ENCODE measurements at regions not wholly inside any gene's neighbourhood (a gene's known extent, or its start where the extent isn't known, plus 50 kb on each side); places are given as distances from the start of the nearest gene placed in this dataset.

DNA sequence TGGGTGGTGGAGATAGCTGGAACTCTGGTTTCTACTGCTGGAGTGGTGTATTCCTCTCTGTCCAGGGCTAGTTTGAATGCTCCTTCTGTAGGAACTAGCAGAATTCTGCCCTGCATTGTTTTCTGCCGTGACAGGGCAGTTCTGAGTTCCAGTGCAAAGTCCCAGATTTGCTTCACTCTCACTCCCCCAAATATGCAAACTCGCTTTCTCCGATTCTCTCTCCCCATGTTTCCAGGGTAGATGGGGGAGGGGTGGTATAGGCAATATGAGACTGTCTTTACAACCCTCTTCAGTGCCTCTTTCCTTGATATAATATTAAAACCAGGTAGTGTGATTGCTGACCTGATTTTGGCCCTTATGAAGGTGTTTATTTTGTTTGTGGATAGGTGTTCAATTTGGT is 693.3 kb upstream of the GRM3 start:
- CTCF ChIA-PET, result no interaction called here
- Histone ChIP-seq H3K4me3 (no peak overlapping the region), H3K9me3 (no peaks in the 10 kb centered on the region), H3K4me2 (no peak overlapping the region), H3K4me1 (no peaks in the 10 kb centered on the region), H3K27ac (no peak overlapping the region)
- POLR2A ChIA-PET, result no interaction called here
- 17% methylated on average over 3 of the region's 3 CpGs for WGBS (ENCODE audit: missing lambda C conversion rate)
- no peak for TF ChIP-seq CBX8 (IDR thresholded peaks at IDR 0.05)
- TF ChIP-seq RARB (CRISPR knock-in tag; IDR thresholded peaks at IDR 0.05), result no peak
- TF ChIP-seq CEBPB (IDR thresholded peaks at IDR 0.05), result no peak
- no peak for TF ChIP-seq SREBF2 (IDR thresholded peaks at IDR 0.05)
- no peak for TF ChIP-seq KDM1A (IDR thresholded peaks at IDR 0.05; ENCODE audit: low read depth)
- TF ChIP-seq HOXB5 (CRISPR knock-in tag; IDR thresholded peaks at IDR 0.05), result no peak
- TF ChIP-seq RFX5 (IDR thresholded peaks at IDR 0.05), result no peak
- TF ChIP-seq EHMT2 (IDR thresholded peaks at IDR 0.05; ENCODE audit: low read depth), result no peak
- TF ChIP-seq PHF8 (IDR thresholded peaks at IDR 0.05; ENCODE audit: borderline replicate concordance, low read depth), result no peak
- no peak for FAIRE-seq
- DNase-seq (ENCODE audit: low read depth in 1 of 2, low spot score in 1 of 2), result no peak
- ATAC-seq, result no peak

DNA sequence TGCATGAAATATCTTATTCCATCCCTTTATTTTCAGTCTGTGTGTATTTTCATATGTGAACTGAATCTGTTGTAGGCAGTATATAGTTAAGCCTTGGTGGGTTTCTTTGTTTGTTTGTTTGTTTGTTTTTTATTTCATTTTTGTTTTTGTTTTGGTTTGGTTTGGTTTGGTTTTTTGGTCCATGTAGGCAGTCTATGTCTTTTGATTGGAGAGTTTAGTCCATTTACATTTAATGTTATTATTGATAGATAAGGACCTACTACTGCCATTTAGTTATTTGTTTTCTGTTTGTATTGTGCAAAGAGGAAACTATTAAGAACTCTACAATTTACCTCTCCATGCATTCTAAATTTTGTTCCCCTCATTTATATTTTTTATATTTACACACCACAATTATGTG is 695.9 kb upstream of the GRM3 start:
- Histone ChIP-seq H3K9me3 (no peaks in the 10 kb centered on the region), H3K4me1 (no peaks in the 10 kb centered on the region), H3K4me3 (no peak overlapping the region), H3K4me2 (no peak overlapping the region), H3K27ac (no peak overlapping the region)
- ChIA-PET CTCF (no interaction called here), POLR2A (no interaction called here)
- TF ChIP-seq CHD4 (IDR thresholded peaks at IDR 0.05; ENCODE audit: borderline replicate concordance) (no peak), POLR2AphosphoS2 (conservative IDR thresholded peaks at IDR 0.05; ENCODE audit: low read length) (no peak), ZSCAN20 (CRISPR knock-in tag; IDR thresholded peaks at IDR 0.05) (no peak), EHMT2 (IDR thresholded peaks at IDR 0.05; ENCODE audit: low read depth) (no peak), JUNB (IDR thresholded peaks at IDR 0.05) (no peak), JUN (IDR thresholded peaks at IDR 0.05) (no peak), HEYL (CRISPR knock-in tag; IDR thresholded peaks at IDR 0.05) (no peak), TP53 (CRISPR knock-in tag; IDR thresholded peaks at IDR 0.05) (no peak), MAZ (IDR thresholded peaks at IDR 0.05; ENCODE audit: borderline replicate concordance, low read depth, low read length) (no peak), ZNF302 (CRISPR knock-in tag; IDR thresholded peaks at IDR 0.05) (no peak)
- TF ChIP-seq, protein P1, sequence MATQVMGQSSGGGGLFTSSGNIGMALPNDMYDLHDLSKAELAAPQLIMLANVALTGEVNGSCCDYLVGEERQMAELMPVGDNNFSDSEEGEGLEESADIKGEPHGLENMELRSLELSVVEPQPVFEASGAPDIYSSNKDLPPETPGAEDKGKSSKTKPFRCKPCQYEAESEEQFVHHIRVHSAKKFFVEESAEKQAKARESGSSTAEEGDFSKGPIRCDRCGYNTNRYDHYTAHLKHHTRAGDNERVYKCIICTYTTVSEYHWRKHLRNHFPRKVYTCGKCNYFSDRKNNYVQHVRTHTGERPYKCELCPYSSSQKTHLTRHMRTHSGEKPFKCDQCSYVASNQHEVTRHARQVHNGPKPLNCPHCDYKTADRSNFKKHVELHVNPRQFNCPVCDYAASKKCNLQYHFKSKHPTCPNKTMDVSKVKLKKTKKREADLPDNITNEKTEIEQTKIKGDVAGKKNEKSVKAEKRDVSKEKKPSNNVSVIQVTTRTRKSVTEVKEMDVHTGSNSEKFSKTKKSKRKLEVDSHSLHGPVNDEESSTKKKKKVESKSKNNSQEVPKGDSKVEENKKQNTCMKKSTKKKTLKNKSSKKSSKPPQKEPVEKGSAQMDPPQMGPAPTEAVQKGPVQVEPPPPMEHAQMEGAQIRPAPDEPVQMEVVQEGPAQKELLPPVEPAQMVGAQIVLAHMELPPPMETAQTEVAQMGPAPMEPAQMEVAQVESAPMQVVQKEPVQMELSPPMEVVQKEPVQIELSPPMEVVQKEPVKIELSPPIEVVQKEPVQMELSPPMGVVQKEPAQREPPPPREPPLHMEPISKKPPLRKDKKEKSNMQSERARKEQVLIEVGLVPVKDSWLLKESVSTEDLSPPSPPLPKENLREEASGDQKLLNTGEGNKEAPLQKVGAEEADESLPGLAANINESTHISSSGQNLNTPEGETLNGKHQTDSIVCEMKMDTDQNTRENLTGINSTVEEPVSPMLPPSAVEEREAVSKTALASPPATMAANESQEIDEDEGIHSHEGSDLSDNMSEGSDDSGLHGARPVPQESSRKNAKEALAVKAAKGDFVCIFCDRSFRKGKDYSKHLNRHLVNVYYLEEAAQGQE (IDR thresholded peaks at IDR 0.05), result no peak
- TF ChIP-seq, protein P2, sequence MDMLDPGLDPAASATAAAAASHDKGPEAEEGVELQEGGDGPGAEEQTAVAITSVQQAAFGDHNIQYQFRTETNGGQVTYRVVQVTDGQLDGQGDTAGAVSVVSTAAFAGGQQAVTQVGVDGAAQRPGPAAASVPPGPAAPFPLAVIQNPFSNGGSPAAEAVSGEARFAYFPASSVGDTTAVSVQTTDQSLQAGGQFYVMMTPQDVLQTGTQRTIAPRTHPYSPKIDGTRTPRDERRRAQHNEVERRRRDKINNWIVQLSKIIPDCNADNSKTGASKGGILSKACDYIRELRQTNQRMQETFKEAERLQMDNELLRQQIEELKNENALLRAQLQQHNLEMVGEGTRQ (IDR thresholded peaks at IDR 0.05), result no peak
- TF ChIP-seq, protein P3, sequence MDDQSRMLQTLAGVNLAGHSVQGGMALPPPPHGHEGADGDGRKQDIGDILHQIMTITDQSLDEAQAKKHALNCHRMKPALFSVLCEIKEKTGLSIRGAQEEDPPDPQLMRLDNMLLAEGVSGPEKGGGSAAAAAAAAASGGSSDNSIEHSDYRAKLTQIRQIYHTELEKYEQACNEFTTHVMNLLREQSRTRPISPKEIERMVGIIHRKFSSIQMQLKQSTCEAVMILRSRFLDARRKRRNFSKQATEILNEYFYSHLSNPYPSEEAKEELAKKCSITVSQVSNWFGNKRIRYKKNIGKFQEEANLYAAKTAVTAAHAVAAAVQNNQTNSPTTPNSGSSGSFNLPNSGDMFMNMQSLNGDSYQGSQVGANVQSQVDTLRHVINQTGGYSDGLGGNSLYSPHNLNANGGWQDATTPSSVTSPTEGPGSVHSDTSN (IDR thresholded peaks at IDR 0.05), result no peak
- FAIRE-seq (no peak), ATAC-seq (no peak), DNase-seq (ENCODE audit: low read depth in 1 of 2, low spot score in 1 of 2) (no peak)

DNA sequence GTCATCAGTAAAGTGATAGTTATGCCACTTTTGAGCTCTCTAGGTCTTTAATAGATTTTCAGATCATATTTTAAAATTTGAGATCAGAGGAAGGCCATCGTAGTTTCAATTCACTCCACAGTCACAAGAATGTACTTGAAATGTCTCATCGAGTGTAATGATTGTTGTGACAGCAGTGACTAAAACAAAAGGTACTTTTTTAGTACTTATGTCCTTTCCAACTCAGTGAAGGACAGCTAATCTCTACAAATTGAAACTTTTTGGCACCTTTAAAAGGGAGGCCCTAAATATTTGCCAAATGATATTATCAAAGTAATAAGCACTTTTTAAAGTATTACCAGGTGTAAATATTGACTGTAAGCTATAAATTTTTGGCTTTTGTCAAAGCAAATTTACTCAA is 702.9 kb upstream of the GRM3 start:
- DNase-seq (ENCODE audit: low read depth in 1 of 2, low spot score in 1 of 2) (no peak), ATAC-seq (no peak), FAIRE-seq (no peak)
- ChIA-PET CTCF (no interaction called here), POLR2A (no interaction called here)
- no peak for TF ChIP-seq EHF (CRISPR knock-in tag; IDR thresholded peaks at IDR 0.05)
- TF ChIP-seq, protein P2 (IDR thresholded peaks at IDR 0.05), result no peak
- TF ChIP-seq HOXA7 (CRISPR knock-in tag; IDR thresholded peaks at IDR 0.05), result no peak
- no peak for TF ChIP-seq CHD2 (IDR thresholded peaks at IDR 0.05; ENCODE audit: low read length, partially characterized antibody)
- TF ChIP-seq BHLHE40 (IDR thresholded peaks at IDR 0.05; ENCODE audit: low read depth, low read length), result no peak
- TF ChIP-seq ESRRA (IDR thresholded peaks at IDR 0.05; ENCODE audit: borderline replicate concordance, low read length), result no peak
- TF ChIP-seq EP300 (IDR thresholded peaks at IDR 0.05), result no peak
- TF ChIP-seq RARB (CRISPR knock-in tag; IDR thresholded peaks at IDR 0.05), result no peak
- TF ChIP-seq HOXB13 (CRISPR knock-in tag; IDR thresholded peaks at IDR 0.05; ENCODE audit: low read depth), result no peak
- TF ChIP-seq, protein P4, sequence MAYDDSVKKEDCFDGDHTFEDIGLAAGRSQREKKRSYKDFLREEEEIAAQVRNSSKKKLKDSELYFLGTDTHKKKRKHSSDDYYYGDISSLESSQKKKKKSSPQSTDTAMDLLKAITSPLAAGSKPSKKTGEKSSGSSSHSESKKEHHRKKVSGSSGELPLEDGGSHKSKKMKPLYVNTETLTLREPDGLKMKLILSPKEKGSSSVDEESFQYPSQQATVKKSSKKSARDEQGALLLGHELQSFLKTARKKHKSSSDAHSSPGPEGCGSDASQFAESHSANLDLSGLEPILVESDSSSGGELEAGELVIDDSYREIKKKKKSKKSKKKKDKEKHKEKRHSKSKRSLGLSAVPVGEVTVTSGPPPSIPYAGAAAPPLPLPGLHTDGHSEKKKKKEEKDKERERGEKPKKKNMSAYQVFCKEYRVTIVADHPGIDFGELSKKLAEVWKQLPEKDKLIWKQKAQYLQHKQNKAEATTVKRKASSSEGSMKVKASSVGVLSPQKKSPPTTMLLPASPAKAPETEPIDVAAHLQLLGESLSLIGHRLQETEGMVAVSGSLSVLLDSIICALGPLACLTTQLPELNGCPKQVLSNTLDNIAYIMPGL (CRISPR knock-in tag; IDR thresholded peaks at IDR 0.05; ENCODE audit: borderline replicate concordance), result no peak
- H3K4me1 ChIP-seq, result no peaks in the 10 kb centered on the region
- H3K27ac ChIP-seq, result no peak overlapping the region
- no peaks in the 10 kb centered on the region for H3K9me3 ChIP-seq
- no peak overlapping the region for H3K4me3 ChIP-seq
- WGBS (ENCODE audit: missing lambda C conversion rate), result 2% methylated on average over 2 of the region's 2 CpGs
- no peak overlapping the region for H3K4me2 ChIP-seq

Data from A549 (cell line).